GM10266 (cell line): ENCODE measurements at regions not wholly inside any gene's neighbourhood (a gene's known extent, or its start where the extent isn't known, plus 50 kb on each side); places are given as distances from the start of the nearest gene placed in this dataset.

Experiments
- DNase-seq: peaks from one replicate; pipeline ENCODE4 v3.0.0; 2012; ENCODE audit errors: extremely low spot score
- TF ChIP-seq, protein P1 (sequence below): IDR thresholded peaks from 2 replicates; pipeline ENCODE4 v1.5.1; 2012; ENCODE audit warnings: mild to moderate bottlenecking, low read depth; ENCODE audit not compliant: control insufficient read depth, insufficient read depth; ENCODE audit errors: missing control alignments

- DNase-seq = no peak
- TF ChIP-seq, protein P1, sequence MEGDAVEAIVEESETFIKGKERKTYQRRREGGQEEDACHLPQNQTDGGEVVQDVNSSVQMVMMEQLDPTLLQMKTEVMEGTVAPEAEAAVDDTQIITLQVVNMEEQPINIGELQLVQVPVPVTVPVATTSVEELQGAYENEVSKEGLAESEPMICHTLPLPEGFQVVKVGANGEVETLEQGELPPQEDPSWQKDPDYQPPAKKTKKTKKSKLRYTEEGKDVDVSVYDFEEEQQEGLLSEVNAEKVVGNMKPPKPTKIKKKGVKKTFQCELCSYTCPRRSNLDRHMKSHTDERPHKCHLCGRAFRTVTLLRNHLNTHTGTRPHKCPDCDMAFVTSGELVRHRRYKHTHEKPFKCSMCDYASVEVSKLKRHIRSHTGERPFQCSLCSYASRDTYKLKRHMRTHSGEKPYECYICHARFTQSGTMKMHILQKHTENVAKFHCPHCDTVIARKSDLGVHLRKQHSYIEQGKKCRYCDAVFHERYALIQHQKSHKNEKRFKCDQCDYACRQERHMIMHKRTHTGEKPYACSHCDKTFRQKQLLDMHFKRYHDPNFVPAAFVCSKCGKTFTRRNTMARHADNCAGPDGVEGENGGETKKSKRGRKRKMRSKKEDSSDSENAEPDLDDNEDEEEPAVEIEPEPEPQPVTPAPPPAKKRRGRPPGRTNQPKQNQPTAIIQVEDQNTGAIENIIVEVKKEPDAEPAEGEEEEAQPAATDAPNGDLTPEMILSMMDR = no peak
Measured at GRCh38 chr3:182105875-182106274, 394.1 kb downstream of the SOX2 start.

GRCh38 chr3:182108371-182108770, 396.6 kb downstream of the SOX2 start:
- TF ChIP-seq, protein P1 = no peak
- DNase-seq = no peak

DNA sequence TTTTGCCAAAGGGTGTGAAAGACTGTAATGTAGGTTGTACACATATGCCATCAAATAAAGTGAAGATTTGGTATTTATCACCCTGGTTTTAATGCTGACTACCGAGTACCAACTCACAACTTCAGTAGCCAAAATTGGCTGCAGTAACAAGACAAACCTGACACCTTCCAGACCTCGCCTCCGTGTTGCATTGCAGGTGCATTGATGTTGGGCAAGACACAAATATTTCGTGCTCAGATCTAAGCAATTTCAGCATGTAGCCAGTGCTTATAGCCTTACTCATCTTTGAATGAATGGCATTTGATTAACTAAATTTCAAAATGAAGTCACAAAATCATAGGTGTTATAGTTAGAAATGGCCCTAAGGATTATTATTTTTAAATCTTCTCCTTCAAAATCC, 400.2 kb downstream of the SOX2 start:
- no peak for DNase-seq
- TF ChIP-seq, protein P1 = no peak

DNA sequence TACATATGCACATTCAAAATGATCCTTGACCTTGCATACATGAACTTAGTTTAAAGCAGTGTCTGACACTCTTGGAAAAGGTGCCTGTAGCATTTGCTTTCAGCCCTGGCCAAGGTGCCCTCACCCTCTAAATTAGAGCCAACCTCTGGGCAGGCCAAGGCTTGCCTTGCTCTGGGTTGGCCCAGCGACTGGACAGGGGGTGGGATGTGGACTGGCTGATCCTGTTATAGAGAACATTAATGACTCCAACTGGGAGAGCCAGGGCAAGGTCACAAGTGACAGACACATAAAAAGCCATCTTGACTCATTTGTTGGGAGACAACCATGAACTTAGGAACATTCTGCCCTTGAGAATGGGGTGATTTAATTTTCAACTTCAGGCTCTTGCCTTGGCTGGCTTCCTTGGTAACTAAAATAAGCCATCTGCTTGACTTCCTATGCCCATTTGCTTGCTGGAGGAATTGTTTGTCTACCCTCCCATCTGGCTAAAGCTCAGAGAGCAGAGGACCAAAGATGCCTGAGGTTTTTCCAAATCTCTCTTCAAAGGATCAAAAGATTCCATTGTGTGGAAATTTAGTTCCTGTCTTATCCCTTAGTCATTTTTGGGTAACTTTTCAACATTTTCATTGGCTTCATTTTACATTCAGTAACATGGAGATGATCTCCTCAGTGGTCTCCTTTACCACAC, 403.7 kb downstream of the SOX2 start:
- TF ChIP-seq, protein P1 = no peak

GRCh38 chr3:182116386-182116785, 404.7 kb downstream of the SOX2 start:
- DNase-seq = no peak

More for the DNA sequence above, 403.7 kb downstream of the SOX2 start:
- DNase-seq = no peak

DNA sequence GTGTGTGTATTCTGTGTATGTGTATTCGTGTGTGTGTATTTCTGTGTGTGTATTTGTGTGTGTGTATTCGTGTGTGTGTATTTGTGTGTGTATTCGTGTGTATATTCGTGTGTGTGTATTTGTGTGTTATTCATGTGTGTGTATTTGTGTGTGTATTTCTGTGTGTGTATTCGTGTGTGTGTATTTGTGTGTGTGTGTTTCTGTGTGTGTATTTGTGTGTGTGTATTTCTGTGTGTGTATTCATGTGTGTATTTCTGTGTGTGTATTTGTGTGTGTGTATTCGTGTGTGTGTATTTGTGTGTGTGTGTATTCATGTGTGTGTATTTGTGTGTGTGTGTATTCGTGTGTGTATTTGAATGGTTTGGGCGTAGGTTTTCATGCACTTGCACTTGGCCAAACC, 405.4 kb downstream of the SOX2 start:
- TF ChIP-seq, protein P1 = no peak
- no peak for DNase-seq

More at GRCh38 chr3:182116386-182116785, 404.7 kb downstream of the SOX2 start:
- TF ChIP-seq, protein P1 = no peak

DNA sequence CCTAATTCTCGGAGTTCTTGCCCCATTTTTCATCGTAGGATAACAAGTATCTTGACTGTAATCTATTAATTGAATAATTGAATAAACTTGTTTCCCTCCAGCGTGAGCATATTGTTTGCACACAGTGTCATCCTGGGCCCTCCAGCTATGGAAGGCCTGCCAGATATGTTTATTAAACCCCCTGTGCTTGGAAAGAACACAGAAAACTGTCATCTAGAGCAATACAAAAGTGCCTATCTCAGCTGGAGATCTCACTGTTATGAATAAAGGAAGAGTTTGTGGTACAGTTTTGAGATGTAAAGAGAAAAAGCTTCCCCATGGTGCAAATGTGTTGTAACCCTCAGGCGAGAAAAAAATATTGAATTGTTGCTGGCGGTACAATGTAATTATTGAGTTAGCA, 405.9 kb downstream of the SOX2 start:
- no peak for DNase-seq
- TF ChIP-seq, protein P1 = no peak
